ENCODE measurements at regions not wholly inside any gene's neighbourhood (a gene's known extent, or its start where the extent isn't known, plus 50 kb on each side); places are given as distances from the start of the nearest gene placed in this dataset.
"Not testable (repeated sequence)": the region's sequence is repeated elsewhere in the genome, so short reads cannot be mapped to it uniquely, and the experiment has no call there.

- DNase-seq = not testable (repeated sequence)
These were observed 50.3 kb upstream of the AGTPBP1 start for GRCh38 chr9:85792057-85792456.

GRCh38 chr9:85802978-85803695 is 61.4 kb upstream of the AGTPBP1 start:
- DNase-seq = peak; percentile 22

- not testable (repeated sequence) for DNase-seq
These were observed 63.0 kb upstream of the AGTPBP1 start for GRCh38 chr9:85804847-85805133.

- peak; percentile 70 for DNase-seq
These were observed 63.6 kb upstream of the AGTPBP1 start for GRCh38 chr9:85805134-85806005.

- not testable (repeated sequence) for DNase-seq
These were observed 66.6 kb upstream of the AGTPBP1 start for GRCh38 chr9:85808329-85808728.

- DNase-seq = not testable (repeated sequence)
These were observed 71.6 kb upstream of the AGTPBP1 start for GRCh38 chr9:85813388-85813787.

- DNase-seq = not testable (repeated sequence)
These were observed 73.0 kb upstream of the AGTPBP1 start for GRCh38 chr9:85814800-85815199.

- DNase-seq = not testable (repeated sequence)
These were observed 77.2 kb upstream of the AGTPBP1 start for GRCh38 chr9:85818971-85819370.

- not testable (repeated sequence) for DNase-seq
These were observed 78.8 kb upstream of the AGTPBP1 start for GRCh38 chr9:85820598-85820997.

- not testable (repeated sequence) for DNase-seq
These were observed 83.2 kb upstream of the AGTPBP1 start for GRCh38 chr9:85824949-85825348.

GRCh38 chr9:85834591-85834990 is 92.8 kb upstream of the AGTPBP1 start:
- DNase-seq = not testable (repeated sequence)

GRCh38 chr9:85843949-85844348 is 97.0 kb upstream of the NAA35 start:
- not testable (repeated sequence) for DNase-seq

GRCh38 chr9:85847782-85848181 is 93.2 kb upstream of the NAA35 start:
- not testable (repeated sequence) for DNase-seq

- no peak for DNase-seq
These were observed 82.7 kb upstream of the NAA35 start for GRCh38 chr9:85858056-85858750.

GRCh38 chr9:85859765-85860164 is 81.2 kb upstream of the NAA35 start:
- DNase-seq = no peak

- DNase-seq = not testable (repeated sequence)
These were observed 79.1 kb upstream of the NAA35 start for GRCh38 chr9:85861882-85862281.

GRCh38 chr9:85863875-85864274 is 77.1 kb upstream of the NAA35 start:
- DNase-seq = no peak

- DNase-seq = no peak
These were observed 69.9 kb upstream of the NAA35 start for GRCh38 chr9:85871008-85871407.

GRCh38 chr9:85871683-85872082 is 69.3 kb upstream of the NAA35 start:
- DNase-seq = not testable (repeated sequence)

- DNase-seq = no peak
These were observed 68.5 kb upstream of the NAA35 start for GRCh38 chr9:85872463-85872862.

GRCh38 chr9:85876628-85877027 is 64.3 kb upstream of the NAA35 start:
- DNase-seq = no peak

GRCh38 chr9:85878872-85879597 is 61.9 kb upstream of the NAA35 start:
- not testable (repeated sequence) for DNase-seq

- not testable (repeated sequence) for DNase-seq
These were observed 60.4 kb upstream of the NAA35 start for GRCh38 chr9:85880507-85880906.
